SK-N-SH treated with all-trans-retinoic acid at 6 μM for 48 hours (cell line): ENCODE measurements at regions not wholly inside any gene's neighbourhood (a gene's known extent, or its start where the extent isn't known, plus 50 kb on each side); places are given as distances from the start of the nearest gene placed in this dataset.

Experiments
- ATAC-seq: fragments of 200-7000 bp; cut with Tn5 transposase; 3 replicates; pipeline ENCODE4 v1.9.1; 2020; ENCODE audit warnings: mild to moderate bottlenecking, moderate library complexity
- ARNTL ChIP-seq: fragments of 450-650 bp; formaldehyde crosslinking; IDR thresholded peaks from 2 replicates; pipeline ENCODE4 v1.5.0; 2020; ENCODE audit warnings: low read depth, mild to moderate bottlenecking, moderate library complexity, borderline replicate concordance
- BACH2 ChIP-seq: fragments of 250-450 bp; sonication (Bioruptor Pico); IDR thresholded peaks from 2 replicates; pipeline ENCODE4 v1.9.0; 2021; ENCODE audit warnings: mild to moderate bottlenecking, borderline replicate concordance
- CSDC2 ChIP-seq: fragments of 250-450 bp; sonication (Bioruptor Pico); IDR thresholded peaks from 2 replicates; pipeline ENCODE4 v1.5.0; 2020; ENCODE audit warnings: mild to moderate bottlenecking, moderate library complexity
- ESRRG ChIP-seq: fragments of 250-450 bp; sonication (Bioruptor Pico); IDR thresholded peaks from 2 replicates; pipeline ENCODE4 v1.6.1; 2021; ENCODE audit warnings: mild to moderate bottlenecking
- GLIS3 ChIP-seq: fragments of 250-450 bp; sonication (Bioruptor Pico); IDR thresholded peaks from 2 replicates; pipeline ENCODE4 v1.5.0; 2020; ENCODE audit warnings: mild to moderate bottlenecking, moderate library complexity
- ISL1 ChIP-seq: fragments of 250-450 bp; sonication (Bioruptor Pico); IDR thresholded peaks from 2 replicates; pipeline ENCODE4 v2.1.2; 2022; ENCODE audit warnings: mild to moderate bottlenecking, moderate library complexity
- OSR1 ChIP-seq: fragments of 250-450 bp; sonication (Bioruptor Pico); IDR thresholded peaks from 2 replicates; pipeline ENCODE4 v1.8.0; 2022; ENCODE audit warnings: moderate library complexity, mild to moderate bottlenecking, inconsistent platforms
- PPARA ChIP-seq: fragments of 250-450 bp; sonication (Bioruptor Pico); IDR thresholded peaks from 2 replicates; pipeline ENCODE4 v1.5.0; 2020; ENCODE audit warnings: mild to moderate bottlenecking, borderline replicate concordance
- RARB ChIP-seq: fragments of 250-450 bp; sonication (Bioruptor Pico); IDR thresholded peaks from 2 replicates; pipeline ENCODE4 v1.8.0; 2021; ENCODE audit warnings: mild to moderate bottlenecking, moderate library complexity
- SNAI2 ChIP-seq: fragments of 250-450 bp; sonication (Bioruptor Pico); IDR thresholded peaks from 2 replicates; pipeline ENCODE4 v1.5.0; 2020; ENCODE audit warnings: mild to moderate bottlenecking, moderate library complexity
- TCF4 ChIP-seq: fragments of 250-450 bp; sonication (Bioruptor Pico); IDR thresholded peaks from 2 replicates; pipeline ENCODE4 v1.8.0; 2021; ENCODE audit warnings: mild to moderate bottlenecking, moderate library complexity, borderline replicate concordance
- ZC3H10 ChIP-seq: fragments of 250-450 bp; sonication (Bioruptor Pico); IDR thresholded peaks from 2 replicates; pipeline ENCODE4 v1.5.1; 2021; ENCODE audit warnings: mild to moderate bottlenecking, moderate library complexity
- ZFP3 ChIP-seq: fragments of 250-450 bp; sonication (Bioruptor Pico); IDR thresholded peaks from 2 replicates; pipeline ENCODE4 v1.5.0; 2020; ENCODE audit warnings: mild to moderate bottlenecking, moderate library complexity
- ZFP30 ChIP-seq: fragments of 450-650 bp; formaldehyde crosslinking; IDR thresholded peaks from 2 replicates; pipeline ENCODE4 v1.5.0; 2022; ENCODE audit warnings: mild to moderate bottlenecking, moderate library complexity
- ZNF565 ChIP-seq: fragments of 450-650 bp; formaldehyde crosslinking; conservative IDR thresholded peaks from 2 replicates; pipeline ENCODE4 v1.5.0; 2020; ENCODE audit warnings: low read depth, mild to moderate bottlenecking, moderate library complexity
- ZNF70 ChIP-seq: fragments of 450-650 bp; formaldehyde crosslinking; IDR thresholded peaks from 2 replicates; pipeline ENCODE4 v1.5.0; 2020; ENCODE audit warnings: mild to moderate bottlenecking, moderate library complexity
- ZNF8 ChIP-seq: fragments of 450-650 bp; formaldehyde crosslinking; IDR thresholded peaks from 2 replicates; pipeline ENCODE4 v1.5.0; 2020; ENCODE audit warnings: mild to moderate bottlenecking, moderate library complexity
- TF ChIP-seq, protein P1 (sequence below): fragments of 250-450 bp; sonication (Bioruptor Pico); IDR thresholded peaks from 2 replicates; pipeline ENCODE4 v1.5.1; 2020; ENCODE audit warnings: low read depth, mild to moderate bottlenecking, moderate library complexity
- TF ChIP-seq, protein P2 (sequence below): fragments of 250-450 bp; sonication (Bioruptor Pico); IDR thresholded peaks from 2 replicates; pipeline ENCODE4 v1.5.1; 2021; ENCODE audit warnings: mild to moderate bottlenecking, moderate library complexity
- TF ChIP-seq, protein P3 (sequence below): fragments of 250-450 bp; sonication (Bioruptor Pico); IDR thresholded peaks from 2 replicates; pipeline ENCODE4 v1.8.0; 2020; ENCODE audit warnings: mild to moderate bottlenecking, moderate library complexity, borderline replicate concordance
- TF ChIP-seq, protein P4 (sequence below): fragments of 250-450 bp; sonication (Bioruptor Pico); IDR thresholded peaks from 2 replicates; pipeline ENCODE4 v1.8.0; 2021; ENCODE audit warnings: low read depth, mild to moderate bottlenecking, moderate library complexity, borderline replicate concordance
- TF ChIP-seq, protein P5 (sequence below): fragments of 250-450 bp; sonication (Bioruptor Pico); IDR thresholded peaks from 2 replicates; pipeline ENCODE4 v1.5.0; 2020; ENCODE audit warnings: mild to moderate bottlenecking, moderate library complexity

DNA sequence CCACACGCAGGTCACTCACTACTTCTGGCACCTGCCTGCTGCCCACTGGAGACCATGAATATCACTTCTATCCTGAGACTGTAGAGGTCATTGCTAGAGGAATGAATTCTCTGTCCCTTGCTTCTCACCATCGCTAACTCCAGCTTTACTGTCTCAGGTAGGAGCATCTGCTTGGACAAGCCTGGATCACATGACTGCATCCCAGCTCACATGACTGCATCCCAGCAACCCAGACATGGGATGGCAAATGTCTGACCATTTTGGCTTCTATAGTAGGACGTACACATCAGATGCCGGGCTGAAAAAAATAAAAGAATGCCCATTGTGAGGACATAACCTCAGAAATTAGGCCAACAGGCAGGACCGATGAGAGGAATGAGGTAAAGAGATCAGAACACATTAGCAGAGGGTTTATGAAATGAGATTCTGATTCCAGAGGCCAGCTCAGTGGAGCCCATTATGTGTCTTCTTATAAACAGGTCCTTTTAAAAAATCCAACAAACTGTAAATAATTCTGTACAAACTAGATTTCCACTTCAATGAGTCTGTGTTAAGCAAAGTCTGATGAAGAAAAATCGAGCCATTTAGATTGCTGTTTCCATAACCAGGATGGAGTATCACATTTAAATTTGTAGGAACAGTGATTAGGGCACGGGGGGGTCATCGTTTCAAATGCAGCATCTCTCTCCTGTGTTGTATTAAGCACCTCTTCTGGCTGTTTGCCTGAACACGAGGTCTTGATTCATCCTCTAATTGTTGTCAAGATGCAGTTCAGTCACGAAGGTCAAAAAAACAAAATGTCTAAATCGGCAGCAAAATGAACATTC is 126.7 kb downstream of the MTHFS start:
- no peak for ATAC-seq
- TF ChIP-seq RARB (CRISPR knock-in tag) (no peak), PPARA (CRISPR knock-in tag) (no peak), OSR1 (CRISPR knock-in tag) (no peak), ARNTL (CRISPR knock-in tag) (no peak)
- TF ChIP-seq, protein P1, sequence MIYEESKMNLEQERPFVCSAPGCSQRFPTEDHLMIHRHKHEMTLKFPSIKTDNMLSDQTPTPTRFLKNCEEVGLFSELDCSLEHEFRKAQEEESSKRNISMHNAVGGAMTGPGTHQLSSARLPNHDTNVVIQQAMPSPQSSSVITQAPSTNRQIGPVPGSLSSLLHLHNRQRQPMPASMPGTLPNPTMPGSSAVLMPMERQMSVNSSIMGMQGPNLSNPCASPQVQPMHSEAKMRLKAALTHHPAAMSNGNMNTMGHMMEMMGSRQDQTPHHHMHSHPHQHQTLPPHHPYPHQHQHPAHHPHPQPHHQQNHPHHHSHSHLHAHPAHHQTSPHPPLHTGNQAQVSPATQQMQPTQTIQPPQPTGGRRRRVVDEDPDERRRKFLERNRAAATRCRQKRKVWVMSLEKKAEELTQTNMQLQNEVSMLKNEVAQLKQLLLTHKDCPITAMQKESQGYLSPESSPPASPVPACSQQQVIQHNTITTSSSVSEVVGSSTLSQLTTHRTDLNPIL = no peak

DNA sequence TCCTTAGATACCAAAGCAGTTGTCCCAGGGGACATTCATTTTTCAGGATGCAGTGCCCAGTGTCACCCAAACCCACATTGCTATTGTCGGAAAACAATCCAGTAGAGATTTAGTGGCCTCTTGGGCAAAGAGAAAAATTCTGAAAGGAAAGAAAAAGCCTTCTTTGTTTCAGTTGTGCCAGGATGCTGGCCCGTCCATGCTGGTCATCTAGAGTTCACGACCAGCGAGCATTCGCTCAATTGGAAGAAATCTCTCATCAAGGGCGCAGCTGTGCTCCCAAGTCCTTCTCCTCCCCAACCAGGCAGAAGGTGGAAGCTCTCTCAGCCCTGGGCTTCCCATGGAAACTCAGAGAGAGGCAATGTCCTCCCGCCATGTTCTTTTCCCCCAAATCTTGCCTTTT is 123.7 kb downstream of the MTHFS start:
- TF ChIP-seq ESRRG = no peak
- TF ChIP-seq OSR1 (CRISPR knock-in tag) = no peak
- TF ChIP-seq GLIS3 (CRISPR knock-in tag) = no peak
- TF ChIP-seq, protein P2, sequence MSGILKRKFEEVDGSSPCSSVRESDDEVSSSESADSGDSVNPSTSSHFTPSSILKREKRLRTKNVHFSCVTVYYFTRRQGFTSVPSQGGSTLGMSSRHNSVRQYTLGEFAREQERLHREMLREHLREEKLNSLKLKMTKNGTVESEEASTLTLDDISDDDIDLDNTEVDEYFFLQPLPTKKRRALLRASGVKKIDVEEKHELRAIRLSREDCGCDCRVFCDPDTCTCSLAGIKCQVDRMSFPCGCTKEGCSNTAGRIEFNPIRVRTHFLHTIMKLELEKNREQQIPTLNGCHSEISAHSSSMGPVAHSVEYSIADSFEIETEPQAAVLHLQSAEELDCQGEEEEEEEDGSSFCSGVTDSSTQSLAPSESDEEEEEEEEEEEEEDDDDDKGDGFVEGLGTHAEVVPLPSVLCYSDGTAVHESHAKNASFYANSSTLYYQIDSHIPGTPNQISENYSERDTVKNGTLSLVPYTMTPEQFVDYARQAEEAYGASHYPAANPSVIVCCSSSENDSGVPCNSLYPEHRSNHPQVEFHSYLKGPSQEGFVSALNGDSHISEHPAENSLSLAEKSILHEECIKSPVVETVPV (CRISPR knock-in tag) = no peak
- no peak for TF ChIP-seq ZNF70
- no peak for TF ChIP-seq BACH2 (CRISPR knock-in tag)
- TF ChIP-seq, protein P1 = no peak
- TF ChIP-seq, protein P3, sequence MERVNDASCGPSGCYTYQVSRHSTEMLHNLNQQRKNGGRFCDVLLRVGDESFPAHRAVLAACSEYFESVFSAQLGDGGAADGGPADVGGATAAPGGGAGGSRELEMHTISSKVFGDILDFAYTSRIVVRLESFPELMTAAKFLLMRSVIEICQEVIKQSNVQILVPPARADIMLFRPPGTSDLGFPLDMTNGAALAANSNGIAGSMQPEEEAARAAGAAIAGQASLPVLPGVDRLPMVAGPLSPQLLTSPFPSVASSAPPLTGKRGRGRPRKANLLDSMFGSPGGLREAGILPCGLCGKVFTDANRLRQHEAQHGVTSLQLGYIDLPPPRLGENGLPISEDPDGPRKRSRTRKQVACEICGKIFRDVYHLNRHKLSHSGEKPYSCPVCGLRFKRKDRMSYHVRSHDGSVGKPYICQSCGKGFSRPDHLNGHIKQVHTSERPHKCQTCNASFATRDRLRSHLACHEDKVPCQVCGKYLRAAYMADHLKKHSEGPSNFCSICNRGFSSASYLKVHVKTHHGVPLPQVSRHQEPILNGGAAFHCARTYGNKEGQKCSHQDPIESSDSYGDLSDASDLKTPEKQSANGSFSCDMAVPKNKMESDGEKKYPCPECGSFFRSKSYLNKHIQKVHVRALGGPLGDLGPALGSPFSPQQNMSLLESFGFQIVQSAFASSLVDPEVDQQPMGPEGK (CRISPR knock-in tag) = no peak
- TF ChIP-seq RARB (CRISPR knock-in tag) = no peak
- no peak for TF ChIP-seq ZC3H10 (CRISPR knock-in tag)
- no peak for TF ChIP-seq PPARA (CRISPR knock-in tag)
- TF ChIP-seq ZFP30 (CRISPR knock-in tag) = no peak
- no peak for TF ChIP-seq ZNF565
- TF ChIP-seq SNAI2 (CRISPR knock-in tag) = no peak
- no peak for TF ChIP-seq ZNF8 (CRISPR knock-in tag)
- ATAC-seq = no peak

DNA sequence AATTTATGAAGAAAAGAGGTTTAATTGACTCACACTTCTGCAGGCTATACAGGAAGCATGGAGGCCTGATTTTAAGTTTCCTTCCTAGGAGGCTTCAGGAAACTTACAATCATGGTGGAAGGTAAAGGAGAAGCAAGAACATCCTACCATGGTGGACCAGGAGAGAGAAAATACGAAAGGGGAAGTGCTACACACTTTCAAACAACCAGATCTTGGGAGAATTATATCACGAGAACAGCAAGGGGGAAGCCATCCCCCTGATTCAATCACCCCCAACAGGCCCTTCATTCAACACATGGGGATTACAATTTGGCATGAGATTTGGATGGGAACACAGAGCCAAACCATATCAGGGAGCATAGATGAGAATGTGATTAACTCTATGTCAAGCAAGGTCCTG is 121.0 kb downstream of the MTHFS start:
- no peak for TF ChIP-seq PPARA (CRISPR knock-in tag)
- TF ChIP-seq ZC3H10 (CRISPR knock-in tag) = no peak
- TF ChIP-seq CSDC2 (CRISPR knock-in tag) = no peak
- no peak for ATAC-seq

DNA sequence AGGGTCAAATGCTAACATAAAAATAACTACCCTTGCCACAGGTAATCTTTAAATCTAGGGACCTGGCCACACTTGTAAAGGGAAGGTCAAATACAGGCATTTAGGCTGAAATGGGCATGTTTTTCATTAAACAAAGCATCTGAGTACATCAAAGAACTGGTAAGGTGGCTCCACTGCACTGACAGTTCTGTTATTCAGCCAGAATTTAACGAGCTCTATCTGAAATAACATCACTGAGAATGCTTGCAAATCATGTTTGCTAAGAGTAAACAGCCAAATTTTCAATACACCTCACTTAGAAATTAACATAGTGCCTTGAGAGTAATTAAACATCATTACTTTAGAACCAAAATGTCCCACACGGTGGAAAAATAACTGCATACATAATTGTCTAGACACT is 118.9 kb downstream of the MTHFS start:
- TF ChIP-seq, protein P4, sequence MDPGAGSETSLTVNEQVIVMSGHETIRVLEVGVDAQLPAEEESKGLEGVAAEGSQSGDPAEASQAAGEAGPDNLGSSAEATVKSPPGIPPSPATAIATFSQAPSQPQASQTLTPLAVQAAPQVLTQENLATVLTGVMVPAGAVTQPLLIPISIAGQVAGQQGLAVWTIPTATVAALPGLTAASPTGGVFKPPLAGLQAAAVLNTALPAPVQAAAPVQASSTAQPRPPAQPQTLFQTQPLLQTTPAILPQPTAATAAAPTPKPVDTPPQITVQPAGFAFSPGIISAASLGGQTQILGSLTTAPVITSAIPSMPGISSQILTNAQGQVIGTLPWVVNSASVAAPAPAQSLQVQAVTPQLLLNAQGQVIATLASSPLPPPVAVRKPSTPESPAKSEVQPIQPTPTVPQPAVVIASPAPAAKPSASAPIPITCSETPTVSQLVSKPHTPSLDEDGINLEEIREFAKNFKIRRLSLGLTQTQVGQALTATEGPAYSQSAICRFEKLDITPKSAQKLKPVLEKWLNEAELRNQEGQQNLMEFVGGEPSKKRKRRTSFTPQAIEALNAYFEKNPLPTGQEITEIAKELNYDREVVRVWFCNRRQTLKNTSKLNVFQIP = no peak
- TF ChIP-seq, protein P5, sequence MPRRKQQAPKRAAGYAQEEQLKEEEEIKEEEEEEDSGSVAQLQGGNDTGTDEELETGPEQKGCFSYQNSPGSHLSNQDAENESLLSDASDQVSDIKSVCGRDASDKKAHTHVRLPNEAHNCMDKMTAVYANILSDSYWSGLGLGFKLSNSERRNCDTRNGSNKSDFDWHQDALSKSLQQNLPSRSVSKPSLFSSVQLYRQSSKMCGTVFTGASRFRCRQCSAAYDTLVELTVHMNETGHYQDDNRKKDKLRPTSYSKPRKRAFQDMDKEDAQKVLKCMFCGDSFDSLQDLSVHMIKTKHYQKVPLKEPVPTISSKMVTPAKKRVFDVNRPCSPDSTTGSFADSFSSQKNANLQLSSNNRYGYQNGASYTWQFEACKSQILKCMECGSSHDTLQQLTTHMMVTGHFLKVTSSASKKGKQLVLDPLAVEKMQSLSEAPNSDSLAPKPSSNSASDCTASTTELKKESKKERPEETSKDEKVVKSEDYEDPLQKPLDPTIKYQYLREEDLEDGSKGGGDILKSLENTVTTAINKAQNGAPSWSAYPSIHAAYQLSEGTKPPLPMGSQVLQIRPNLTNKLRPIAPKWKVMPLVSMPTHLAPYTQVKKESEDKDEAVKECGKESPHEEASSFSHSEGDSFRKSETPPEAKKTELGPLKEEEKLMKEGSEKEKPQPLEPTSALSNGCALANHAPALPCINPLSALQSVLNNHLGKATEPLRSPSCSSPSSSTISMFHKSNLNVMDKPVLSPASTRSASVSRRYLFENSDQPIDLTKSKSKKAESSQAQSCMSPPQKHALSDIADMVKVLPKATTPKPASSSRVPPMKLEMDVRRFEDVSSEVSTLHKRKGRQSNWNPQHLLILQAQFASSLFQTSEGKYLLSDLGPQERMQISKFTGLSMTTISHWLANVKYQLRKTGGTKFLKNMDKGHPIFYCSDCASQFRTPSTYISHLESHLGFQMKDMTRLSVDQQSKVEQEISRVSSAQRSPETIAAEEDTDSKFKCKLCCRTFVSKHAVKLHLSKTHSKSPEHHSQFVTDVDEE = no peak
- no peak for TF ChIP-seq PPARA (CRISPR knock-in tag)
- no peak for TF ChIP-seq ISL1 (CRISPR knock-in tag)
- TF ChIP-seq, protein P3 (CRISPR knock-in tag) = no peak
- no peak for TF ChIP-seq ESRRG
- no peak for TF ChIP-seq ZNF8 (CRISPR knock-in tag)
- no peak for TF ChIP-seq ZFP30 (CRISPR knock-in tag)
- no peak for TF ChIP-seq GLIS3 (CRISPR knock-in tag)
- TF ChIP-seq ZNF70 = no peak
- TF ChIP-seq ZFP3 (CRISPR knock-in tag) = no peak
- TF ChIP-seq ZNF565 = no peak
- no peak for TF ChIP-seq TCF4 (CRISPR knock-in tag)
- no peak for TF ChIP-seq ARNTL (CRISPR knock-in tag)
- no peak for TF ChIP-seq RARB (CRISPR knock-in tag)
- no peak for TF ChIP-seq SNAI2 (CRISPR knock-in tag)
- no peak for TF ChIP-seq CSDC2 (CRISPR knock-in tag)
- TF ChIP-seq OSR1 (CRISPR knock-in tag) = no peak
- no peak for ATAC-seq
